HepG2 (cell line): ENCODE measurements at regions not wholly inside any gene's neighbourhood (a gene's known extent, or its start where the extent isn't known, plus 50 kb on each side); places are given as distances from the start of the nearest gene placed in this dataset.

Experiments
- ATAC-seq: fragments of 200-7000 bp; cut with Tn5 transposase; 3 replicates; pipeline ENCODE4 v1.9.1; 2020; ENCODE audit warnings: mild to moderate bottlenecking, moderate library complexity
- BruUV-seq: library from RNA; stranded (reverse); fragments of 400-500 nt; replicated peaks from 2 replicates; lab custom pipeline; 2021; lab: Mats Ljungman, UMichigan
- CTCF ChIA-PET: fragments of 300-600 bp; formaldehyde crosslinking; extraction: SDS; loops from one replicate; lab custom pipeline; 2021; ENCODE audit warnings: low total read pairs, inconsistent platforms, low intra/inter-chr PET ratio; lab: Yijun Ruan, JAX
- POLR2A ChIA-PET: fragments of 350-600 bp; sonication (Branson Sonifier 250); formaldehyde crosslinking; loops from one replicate; lab custom pipeline; 2020; ENCODE audit warnings: antibody characterized with exemption, inconsistent platforms; lab: Yijun Ruan, JAX
- DNase-seq: peaks from one replicate; pipeline ENCODE4 v3.0.0-alpha.2; 2015; ENCODE audit warnings: low spot score
- FAIRE-seq: peaks from 3 replicates; lab custom pipeline; 2011; peaks lifted over from hg19 to GRCh38; lab: Jason Lieb, UNC
- H2AFZ ChIP-seq: one replicate; pipeline ENCODE4 v1.6.1; 2011; ENCODE audit warnings: low read length, inconsistent platforms
- H3K27ac ChIP-seq: fragments of 300-600 bp; 3 replicates; pipeline ENCODE4 v1.8.0; 2011; ENCODE audit warnings: mixed run types, mild to moderate bottlenecking, mixed read lengths, low read length, inconsistent platforms; ENCODE audit not compliant: insufficient read depth; ENCODE audit errors: extremely low read length
- H3K27me3 ChIP-seq, 2 experiments: fragments of 200-600 bp in 1 of 2; 2 replicates in 1 of 2; 3 replicates in 1 of 2; pipeline versions ENCODE4 v1.6.0 to v1.8.0; 2011; ENCODE audit warnings: low read length in 2 of 2, mild to moderate bottlenecking in 2 of 2, moderate library complexity in 2 of 2, inconsistent platforms in 1 of 2; ENCODE audit not compliant: insufficient read depth in 2 of 2, control insufficient read depth in 1 of 2
- H3K36me3 ChIP-seq, 2 experiments: fragments of 200-600 bp in 1 of 2; replicated peaks in 1 of 2; 2 replicates in 1 of 2; 3 replicates in 1 of 2; pipeline versions ENCODE4 v1.5.1 to v1.8.0; 2011; ENCODE audit warnings: low read length in 2 of 2, inconsistent platforms in 1 of 2; ENCODE audit not compliant: insufficient read depth in 2 of 2, control insufficient read depth in 1 of 2
- H3K4me1 ChIP-seq: 2 replicates; pipeline ENCODE4 v1.5.1; 2012; ENCODE audit warnings: low read length, inconsistent platforms; ENCODE audit not compliant: insufficient read depth
- H3K4me2 ChIP-seq: 2 replicates; pipeline ENCODE4 v1.6.0; 2011; ENCODE audit warnings: low read depth, low read length, inconsistent platforms
- H3K4me3 ChIP-seq, 3 experiments: fragments of 200-600 bp in 1 of 3; sonication (generic), shearing (Covaris generic) in 1 of 3; replicated peaks in 1 of 3; 2 replicates each; pipeline ENCODE4 v1.5.1; 2011 to 2016; ENCODE audit warnings: low read length in 3 of 3, inconsistent platforms in 2 of 3, low read depth in 2 of 3, mild to moderate bottlenecking in 2 of 3, control low read depth in 1 of 3, mixed read lengths in 1 of 3; ENCODE audit not compliant: insufficient read depth in 1 of 3
- H3K79me2 ChIP-seq: one replicate; pipeline ENCODE4 v1.6.1; 2011; ENCODE audit warnings: low read length, inconsistent platforms; ENCODE audit not compliant: insufficient read depth
- H3K9ac ChIP-seq: 2 replicates; pipeline ENCODE4 v1.6.0; 2011; ENCODE audit warnings: mild to moderate bottlenecking, low read depth, low read length, inconsistent platforms; ENCODE audit not compliant: insufficient read depth
- H3K9me3 ChIP-seq: 2 replicates; pipeline ENCODE4 v1.5.1; 2012; ENCODE audit warnings: mild to moderate bottlenecking, low read length
- H4K20me1 ChIP-seq: 2 replicates; pipeline ENCODE4 v1.6.0; 2011; ENCODE audit warnings: inconsistent platforms, mild to moderate bottlenecking, low read length, moderate library complexity; ENCODE audit not compliant: insufficient read depth
- ARID5B ChIP-seq: IDR thresholded peaks from 2 replicates; pipeline ENCODE4 v1.4.0; 2020; ENCODE audit warnings: mild to moderate bottlenecking, missing genetic modification reagents
- CERS6 ChIP-seq: sonication (generic); formaldehyde crosslinking; IDR thresholded peaks from 2 replicates; pipeline ENCODE4 v1.5.0; 2020; ENCODE audit warnings: missing genetic modification reagents
- FOXK2 ChIP-seq: fragments of 450-650 bp; IDR thresholded peaks from 2 replicates; pipeline ENCODE4 v1.6.1; 2016
- HCFC1 ChIP-seq: fragments of 150-350 bp; IDR thresholded peaks from 2 replicates; pipeline ENCODE4 v1.6.1; 2014; ENCODE audit warnings: low read depth, low read length
- MED1 ChIP-seq: sonication (generic); formaldehyde crosslinking; IDR thresholded peaks from 2 replicates; pipeline ENCODE4 v1.4.0; 2020; ENCODE audit warnings: missing genetic modification reagents
- SETDB1 ChIP-seq: sonication (generic); formaldehyde crosslinking; IDR thresholded peaks from 2 replicates; pipeline ENCODE4 v1.5.1; 2020; ENCODE audit warnings: missing genetic modification reagents, mild to moderate bottlenecking, borderline replicate concordance
- ZFP82 ChIP-seq: sonication (generic); formaldehyde crosslinking; IDR thresholded peaks from 2 replicates; pipeline ENCODE4 v1.5.1; 2020; ENCODE audit warnings: mild to moderate bottlenecking, missing genetic modification reagents, borderline replicate concordance
- ZNF205 ChIP-seq: IDR thresholded peaks from 2 replicates; pipeline ENCODE4 v1.6.1; 2018; ENCODE audit warnings: missing biosample characterization, missing genetic modification reagents
- ZNF317 ChIP-seq: sonication (generic); formaldehyde crosslinking; IDR thresholded peaks from 2 replicates; pipeline ENCODE4 v1.5.0; 2020; ENCODE audit warnings: mild to moderate bottlenecking, missing genetic modification reagents
- ZNF775 ChIP-seq: sonication (generic); formaldehyde crosslinking; IDR thresholded peaks from 2 replicates; pipeline ENCODE4 v1.4.0; 2020; ENCODE audit warnings: missing genetic modification reagents, mild to moderate bottlenecking, moderate library complexity, borderline replicate concordance
- WGBS: methylation state at CpG from one replicate; pipeline ENCODE4 v1.1.6; 2017; ENCODE audit warnings: low lambda C conversion rate; 5-methylcytosine and 5-hydroxymethylcytosine counted together
- in situ Hi-C: cut with HindIII; loops from 2 replicates; pipeline ENCODE4 v1.10.0; 2017; ENCODE audit warnings: low pct_unique_long_range_greater_than_20kb; ENCODE audit not compliant: extremely low pct_ligation_motif_present
- intact Hi-C: fragments of 100-400 bp; cut with micrococcal nuclease; formaldehyde crosslinking; loops from one replicate; pipeline ENCODE4 v1.10.0; 2022; ENCODE audit not compliant: unreplicated experiment
- TF ChIP-seq, protein P1 (sequence below): IDR thresholded peaks from 2 replicates; pipeline ENCODE4 v1.6.1; 2016; ENCODE audit warnings: control low read depth
- TF ChIP-seq, protein P2 (sequence below): sonication (generic); formaldehyde crosslinking; IDR thresholded peaks from 2 replicates; pipeline ENCODE4 v1.4.0; 2020; ENCODE audit warnings: missing genetic modification reagents; ENCODE audit errors: not compliant biosample characterization

GRCh38 chr2:183232161-183232865, 108.1 kb downstream of the NUP35 start:
- in situ Hi-C loops, result no loop called here
- Histone ChIP-seq H3K27me3 (no peaks in the 10 kb centered on the region), H3K27ac (no peak overlapping the region), H4K20me1 (no peaks in the 10 kb centered on the region), H3K36me3 (no peaks in the 10 kb centered on the region), H3K79me2 (no peaks in the 10 kb centered on the region), H2AFZ (no peak overlapping the region), H3K4me3 (no peak overlapping the region), H3K9ac (no peak overlapping the region), H3K4me1 (no peaks in the 10 kb centered on the region), H3K9me3 (no peaks in the 10 kb centered on the region), H3K4me2 (no peak overlapping the region)
- ChIA-PET CTCF (no interaction called here), POLR2A (no interaction called here)
- FAIRE-seq (no peak), ATAC-seq (no peak), DNase-seq (no peak)
- intact Hi-C loops, result no loop called here
- no peak for TF ChIP-seq ZFP82 (CRISPR knock-in tag)
- TF ChIP-seq, protein P1, sequence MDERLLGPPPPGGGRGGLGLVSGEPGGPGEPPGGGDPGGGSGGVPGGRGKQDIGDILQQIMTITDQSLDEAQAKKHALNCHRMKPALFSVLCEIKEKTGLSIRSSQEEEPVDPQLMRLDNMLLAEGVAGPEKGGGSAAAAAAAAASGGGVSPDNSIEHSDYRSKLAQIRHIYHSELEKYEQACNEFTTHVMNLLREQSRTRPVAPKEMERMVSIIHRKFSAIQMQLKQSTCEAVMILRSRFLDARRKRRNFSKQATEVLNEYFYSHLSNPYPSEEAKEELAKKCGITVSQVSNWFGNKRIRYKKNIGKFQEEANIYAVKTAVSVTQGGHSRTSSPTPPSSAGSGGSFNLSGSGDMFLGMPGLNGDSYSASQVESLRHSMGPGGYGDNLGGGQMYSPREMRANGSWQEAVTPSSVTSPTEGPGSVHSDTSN (CRISPR knock-in tag), result no peak
- TF ChIP-seq HCFC1, result no peak
- no peak for TF ChIP-seq FOXK2
- no peak for TF ChIP-seq CERS6 (CRISPR knock-in tag)
- BruUV-seq, result no TSS peak
- 91% methylated on average over 1 of the region's 1 CpG for WGBS

- ATAC-seq, result no peak
- Histone ChIP-seq H3K4me2 (no peak overlapping the region), H2AFZ (no peak overlapping the region), H3K27me3 (no peaks in the 10 kb centered on the region), H3K79me2 (no peaks in the 10 kb centered on the region), H3K36me3 (no peaks in the 10 kb centered on the region), H3K4me3 (no peak overlapping the region), H3K27ac (no peak overlapping the region), H4K20me1 (no peaks in the 10 kb centered on the region), H3K9ac (no peak overlapping the region), H3K4me1 (no peaks in the 10 kb centered on the region), H3K9me3 (no peaks in the 10 kb centered on the region)
- no peak for FAIRE-seq
- intact Hi-C loops (no loop called here), in situ Hi-C loops (no loop called here)
- WGBS, result 38% methylated on average over 3 of the region's 3 CpGs
- ChIA-PET POLR2A (no interaction called here), CTCF (no interaction called here)
- no TSS peak for BruUV-seq
- no peak for DNase-seq
- TF ChIP-seq, protein P2, sequence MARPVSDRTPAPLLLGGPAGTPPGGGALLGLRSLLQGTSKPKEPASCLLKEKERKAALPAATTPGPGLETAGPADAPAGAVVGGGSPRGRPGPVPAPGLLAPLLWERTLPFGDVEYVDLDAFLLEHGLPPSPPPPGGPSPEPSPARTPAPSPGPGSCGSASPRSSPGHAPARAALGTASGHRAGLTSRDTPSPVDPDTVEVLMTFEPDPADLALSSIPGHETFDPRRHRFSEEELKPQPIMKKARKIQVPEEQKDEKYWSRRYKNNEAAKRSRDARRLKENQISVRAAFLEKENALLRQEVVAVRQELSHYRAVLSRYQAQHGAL (CRISPR knock-in tag), result no peak
- TF ChIP-seq ZNF205 (no peak), ZNF317 (CRISPR knock-in tag) (no peak), SETDB1 (CRISPR knock-in tag) (no peak), ARID5B (CRISPR knock-in tag) (no peak), MED1 (CRISPR knock-in tag) (no peak), ZNF775 (CRISPR knock-in tag) (no peak)
Measured at GRCh38 chr2:183242937-183243336, 118.7 kb downstream of the NUP35 start.
